ENCODE measurements at regions not wholly inside any gene's neighbourhood (a gene's known extent, or its start where the extent isn't known, plus 50 kb on each side); places are given as distances from the start of the nearest gene placed in this dataset.

GRCh38 chr1:170461291-170461747, 70.6 kb upstream of the GORAB start:
- POLR2A ChIA-PET: no interaction called here
- intact Hi-C loops (cut with micrococcal nuclease): no loop called here
- H3K9me3 Mint-ChIP-seq (ENCODE audit: insufficient read depth): no peaks in the 10 kb centered on the region
- Histone ChIP-seq H3K27ac (ENCODE audit: low read length in 2 of 2) (no peak overlapping the region), H3K9ac (ENCODE audit: low read length) (no peak overlapping the region), H3K27me3 (replicated peaks in 1 of 4; ENCODE audit: control extremely low read depth in 1 of 4, control insufficient read depth in 3 of 4, insufficient read depth in 4 of 4, low read length in 3 of 4) (no peaks in the 10 kb centered on the region), H3K36me3 (replicated peaks in 1 of 2; ENCODE audit: control extremely low read depth in 1 of 2, control insufficient read depth in 1 of 2, extremely low read depth in 1 of 2, insufficient read depth in 2 of 2, low read length in 1 of 2) (no peaks in the 10 kb centered on the region), H3K4me2 (replicated peaks; ENCODE audit: low read depth, low read length, poor library complexity, severe bottlenecking) (no peak overlapping the region), H3K4me1 (ENCODE audit: control insufficient read depth in 2 of 2, insufficient read depth in 2 of 2, low read length in 2 of 2) (no peaks in the 10 kb centered on the region), H3K9me3 (ENCODE audit: control extremely low read depth in 1 of 3, control insufficient read depth in 2 of 3, insufficient read depth in 1 of 3, low read length in 2 of 3) (peaks cover 0 to 4% (median 0%) of the 10 kb centered on the region in 3 donors), H3K4me3 (ENCODE audit: control extremely low read depth in 1 of 5, extremely low read depth in 1 of 5, insufficient read depth in 1 of 5, low read depth in 2 of 5, low read length in 4 of 5) (no peak overlapping the region), H3K79me2 (ENCODE audit: control insufficient read depth, insufficient read depth, low read length) (no peaks in the 10 kb centered on the region), H2AFZ (ENCODE audit: insufficient read depth, low read depth, low read length, poor library complexity, severe bottlenecking) (no peak overlapping the region), H4K20me1 (ENCODE audit: control insufficient read depth, insufficient read depth, low read length, poor library complexity, severe bottlenecking) (no peaks in the 10 kb centered on the region)
- H3K4me3 Mint-ChIP-seq: no peak overlapping the region
- no peak for ATAC-seq (ENCODE audit: low read depth)
- no CpG with 5 or more reads among the region's 1 CpG for WGBS (ENCODE audit: insufficient coverage)
- H3K4me1 Mint-ChIP-seq: no peaks in the 10 kb centered on the region
- TF ChIP-seq, protein P1, sequence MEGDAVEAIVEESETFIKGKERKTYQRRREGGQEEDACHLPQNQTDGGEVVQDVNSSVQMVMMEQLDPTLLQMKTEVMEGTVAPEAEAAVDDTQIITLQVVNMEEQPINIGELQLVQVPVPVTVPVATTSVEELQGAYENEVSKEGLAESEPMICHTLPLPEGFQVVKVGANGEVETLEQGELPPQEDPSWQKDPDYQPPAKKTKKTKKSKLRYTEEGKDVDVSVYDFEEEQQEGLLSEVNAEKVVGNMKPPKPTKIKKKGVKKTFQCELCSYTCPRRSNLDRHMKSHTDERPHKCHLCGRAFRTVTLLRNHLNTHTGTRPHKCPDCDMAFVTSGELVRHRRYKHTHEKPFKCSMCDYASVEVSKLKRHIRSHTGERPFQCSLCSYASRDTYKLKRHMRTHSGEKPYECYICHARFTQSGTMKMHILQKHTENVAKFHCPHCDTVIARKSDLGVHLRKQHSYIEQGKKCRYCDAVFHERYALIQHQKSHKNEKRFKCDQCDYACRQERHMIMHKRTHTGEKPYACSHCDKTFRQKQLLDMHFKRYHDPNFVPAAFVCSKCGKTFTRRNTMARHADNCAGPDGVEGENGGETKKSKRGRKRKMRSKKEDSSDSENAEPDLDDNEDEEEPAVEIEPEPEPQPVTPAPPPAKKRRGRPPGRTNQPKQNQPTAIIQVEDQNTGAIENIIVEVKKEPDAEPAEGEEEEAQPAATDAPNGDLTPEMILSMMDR (IDR thresholded peaks at IDR 0.05): no peak
- no peak for TF ChIP-seq EZH2 (IDR thresholded peaks at IDR 0.05; ENCODE audit: borderline replicate concordance, insufficient read depth, low read depth, low read length, poor library complexity, severe bottlenecking)
- DNase-seq: no peak
- CTCF ChIA-PET: no interaction called here
- peaks cover 16% of the 10 kb centered on the region for H3K27me3 Mint-ChIP-seq
- no peak overlapping the region for H3K27ac Mint-ChIP-seq

GRCh38 chr1:170461762-170462384, 70.1 kb upstream of the GORAB start:
- no peak overlapping the region for H3K27ac Mint-ChIP-seq
- no peaks in the 10 kb centered on the region for H3K4me1 ChIP-seq (ENCODE audit: control insufficient read depth in 2 of 2, insufficient read depth in 2 of 2, low read length in 2 of 2)
- CTCF ChIA-PET: no interaction called here
- H3K27me3 Mint-ChIP-seq: peaks cover 16% of the 10 kb centered on the region
- H3K27me3 ChIP-seq (replicated peaks in 1 of 4; ENCODE audit: control extremely low read depth in 1 of 4, control insufficient read depth in 3 of 4, insufficient read depth in 4 of 4, low read length in 3 of 4): no peaks in the 10 kb centered on the region
- no peaks in the 10 kb centered on the region for H3K36me3 ChIP-seq (replicated peaks in 1 of 2; ENCODE audit: control extremely low read depth in 1 of 2, control insufficient read depth in 1 of 2, extremely low read depth in 1 of 2, insufficient read depth in 2 of 2, low read length in 1 of 2)
- H3K9ac ChIP-seq (ENCODE audit: low read length): no peak overlapping the region
- no peaks in the 10 kb centered on the region for H3K4me1 Mint-ChIP-seq
- DNase-seq: no peak
- intact Hi-C loops (cut with micrococcal nuclease): no loop called here
- H4K20me1 ChIP-seq (ENCODE audit: control insufficient read depth, insufficient read depth, low read length, poor library complexity, severe bottlenecking): no peaks in the 10 kb centered on the region
- H3K27ac ChIP-seq (ENCODE audit: low read length in 2 of 2): no peak overlapping the region
- no peak overlapping the region for H2AFZ ChIP-seq (ENCODE audit: insufficient read depth, low read depth, low read length, poor library complexity, severe bottlenecking)
- H3K4me3 ChIP-seq (ENCODE audit: control extremely low read depth in 1 of 5, extremely low read depth in 1 of 5, insufficient read depth in 1 of 5, low read depth in 2 of 5, low read length in 4 of 5): no peak overlapping the region
- H3K9me3 Mint-ChIP-seq (ENCODE audit: insufficient read depth): no peaks in the 10 kb centered on the region
- WGBS (ENCODE audit: insufficient coverage): 41% methylated on average over 3 of the region's 4 CpGs
- TF ChIP-seq, protein P1 (IDR thresholded peaks at IDR 0.05): no peak
- no peak for TF ChIP-seq EZH2 (IDR thresholded peaks at IDR 0.05; ENCODE audit: borderline replicate concordance, insufficient read depth, low read depth, low read length, poor library complexity, severe bottlenecking)
- no peaks in the 10 kb centered on the region for H3K79me2 ChIP-seq (ENCODE audit: control insufficient read depth, insufficient read depth, low read length)
- ATAC-seq (ENCODE audit: low read depth): no peak
- no peak overlapping the region for H3K4me3 Mint-ChIP-seq
- H3K9me3 ChIP-seq (ENCODE audit: control extremely low read depth in 1 of 3, control insufficient read depth in 2 of 3, insufficient read depth in 1 of 3, low read length in 2 of 3): peaks cover 0 to 4% (median 0%) of the 10 kb centered on the region in 3 donors
- POLR2A ChIA-PET: no interaction called here
- no peak overlapping the region for H3K4me2 ChIP-seq (replicated peaks; ENCODE audit: low read depth, low read length, poor library complexity, severe bottlenecking)

All from B cell (primary cell).